PC-3 (cell line): ENCODE measurements at regions not wholly inside any gene's neighbourhood (a gene's known extent, or its start where the extent isn't known, plus 50 kb on each side); places are given as distances from the start of the nearest gene placed in this dataset.

Experiments used
- ATAC-seq: fragments of 200-7000 bp; cut with Tn5 transposase; 2 replicates; pipeline ENCODE4 v1.9.1; 2020; ENCODE audit warnings: mild to moderate bottlenecking, moderate library complexity
- BruUV-seq: library from RNA; stranded (reverse); fragments of 400-500 nt; replicated peaks from 2 replicates; lab custom pipeline; 2021; lab: Mats Ljungman, UMichigan
- CTCF ChIA-PET: fragments of 300-600 bp; sonication (Branson Sonifier 250); formaldehyde crosslinking; loops from one replicate; lab custom pipeline; 2022; ENCODE audit warnings: antibody characterized with exemption; lab: Charles Lee
- POLR2A ChIA-PET: fragments of 300-600 bp; sonication (Branson Sonifier 250); formaldehyde crosslinking; loops from one replicate; lab custom pipeline; 2022; ENCODE audit warnings: antibody characterized with exemption; ENCODE audit not compliant: unreplicated experiment; lab: Charles Lee
- DNase-seq: peaks from one replicate; pipeline ENCODE4 v3.0.0-alpha.2; 2015
- H2AFZ ChIP-seq: fragments of 300-600 bp; sonication (generic); 2 replicates; pipeline ENCODE4 v1.6.0; 2016; ENCODE audit warnings: antibody characterized with exemption, low read length
- H3F3A ChIP-seq: fragments of 300-600 bp; sonication (generic); one replicate; pipeline ENCODE4 v1.6.0; 2017; ENCODE audit warnings: antibody characterized with exemption, low read length, control low read depth, mild to moderate bottlenecking; ENCODE audit not compliant: unreplicated experiment
- H3K27ac ChIP-seq: fragments of 300-600 bp; sonication (generic); 2 replicates; pipeline ENCODE4 v1.5.1; 2016; ENCODE audit warnings: mild to moderate bottlenecking, low read length
- H3K27me3 ChIP-seq: fragments of 300-600 bp; sonication (generic); 2 replicates; pipeline ENCODE4 v1.6.1; 2016; ENCODE audit warnings: low read length, mixed read lengths
- H3K36me3 ChIP-seq: fragments of 300-600 bp; sonication (generic); 2 replicates; pipeline ENCODE4 v1.6.1; 2016; ENCODE audit warnings: low read depth, mixed run types, low read length, mixed read lengths
- H3K4me1 ChIP-seq: fragments of 300-600 bp; sonication (generic); 2 replicates; pipeline ENCODE4 v1.5.1; 2016; ENCODE audit warnings: low read length; ENCODE audit not compliant: insufficient read depth
- H3K4me2 ChIP-seq: fragments of 300-600 bp; sonication (generic); 2 replicates; pipeline ENCODE4 v1.6.0; 2016; ENCODE audit warnings: low read length
- H3K4me3 ChIP-seq: fragments of 300-600 bp; sonication (generic); 2 replicates; pipeline ENCODE4 v1.5.1; 2016; ENCODE audit warnings: mild to moderate bottlenecking, low read length, mixed read lengths
- H3K79me2 ChIP-seq: fragments of 300-600 bp; sonication (generic); 2 replicates; pipeline ENCODE4 v1.6.1; 2017; ENCODE audit warnings: low read length, mixed read lengths
- H3K9ac ChIP-seq: fragments of 300-600 bp; sonication (generic); 2 replicates; pipeline ENCODE4 v1.6.0; 2016; ENCODE audit warnings: mild to moderate bottlenecking, low read length
- H3K9me2 ChIP-seq: fragments of 300-600 bp; sonication (generic); replicated peaks from 2 replicates; pipeline ENCODE4 v1.6.1; 2016; ENCODE audit warnings: mixed run types, low read length, mixed read lengths
- H3K9me3 ChIP-seq: fragments of 300-600 bp; sonication (generic); 2 replicates; pipeline ENCODE4 v1.6.1; 2016; ENCODE audit warnings: low read length, mixed read lengths
- H4K20me1 ChIP-seq: fragments of 300-600 bp; sonication (generic); 2 replicates; pipeline ENCODE4 v1.6.1; 2016; ENCODE audit warnings: low read length, mixed read lengths
- EZH2 ChIP-seq: fragments of 300-600 bp; sonication (generic); IDR thresholded peaks from one replicate; pipeline ENCODE4 v1.6.1; 2017; ENCODE audit warnings: antibody characterized with exemption, mild to moderate bottlenecking, low read length; ENCODE audit not compliant: unreplicated experiment
- EZH2phosphoT487 ChIP-seq: fragments of 300-600 bp; sonication (generic); IDR thresholded peaks from 2 replicates; pipeline ENCODE4 v1.6.1; 2018; ENCODE audit warnings: mild to moderate bottlenecking, antibody characterized with exemption, low read length, borderline replicate concordance
- intact Hi-C: fragments of 100-400 bp; cut with micrococcal nuclease; formaldehyde crosslinking; loops from 2 replicates; pipeline ENCODE4 v1.9.0; 2023
- TF ChIP-seq, protein P1 (sequence below): fragments of 300-600 bp; sonication (generic); conservative IDR thresholded peaks from 2 replicates; pipeline ENCODE4 v1.5.1; 2017; ENCODE audit warnings: antibody characterized with exemption, low read depth, mild to moderate bottlenecking, low read length

DNA sequence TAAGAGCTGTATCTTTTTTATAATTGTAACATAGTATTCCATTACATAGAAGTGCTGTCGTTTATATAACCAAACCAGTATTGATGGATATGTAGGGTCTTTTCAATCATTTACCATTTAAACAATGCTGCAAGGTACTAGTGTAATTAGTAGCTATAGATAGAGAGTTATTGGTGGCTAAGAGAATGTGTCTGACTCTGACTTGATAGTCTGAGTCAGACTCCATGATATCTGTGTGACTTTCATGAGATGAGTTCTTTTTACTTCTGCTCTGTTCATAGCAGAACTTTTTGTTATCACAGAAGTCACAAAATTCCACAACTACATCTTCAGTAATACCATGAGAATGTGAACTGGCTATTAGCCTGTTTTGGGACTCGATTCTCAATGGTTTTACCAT lies 150.6 kb downstream of the FHIP1A start:
- H3K9ac ChIP-seq, result no peak overlapping the region
- ChIA-PET CTCF (no interaction called here), POLR2A (no interaction called here)
- no peak for ATAC-seq
- no peak overlapping the region for H3K4me3 ChIP-seq
- no peak overlapping the region for H3K27ac ChIP-seq
- H3K27me3 ChIP-seq, result no peaks in the 10 kb centered on the region
- no peaks in the 10 kb centered on the region for H4K20me1 ChIP-seq
- no peaks in the 10 kb centered on the region for H3K9me3 ChIP-seq
- H3K4me1 ChIP-seq, result no peaks in the 10 kb centered on the region
- TF ChIP-seq EZH2 (no peak), EZH2phosphoT487 (no peak)
- TF ChIP-seq, protein P1, sequence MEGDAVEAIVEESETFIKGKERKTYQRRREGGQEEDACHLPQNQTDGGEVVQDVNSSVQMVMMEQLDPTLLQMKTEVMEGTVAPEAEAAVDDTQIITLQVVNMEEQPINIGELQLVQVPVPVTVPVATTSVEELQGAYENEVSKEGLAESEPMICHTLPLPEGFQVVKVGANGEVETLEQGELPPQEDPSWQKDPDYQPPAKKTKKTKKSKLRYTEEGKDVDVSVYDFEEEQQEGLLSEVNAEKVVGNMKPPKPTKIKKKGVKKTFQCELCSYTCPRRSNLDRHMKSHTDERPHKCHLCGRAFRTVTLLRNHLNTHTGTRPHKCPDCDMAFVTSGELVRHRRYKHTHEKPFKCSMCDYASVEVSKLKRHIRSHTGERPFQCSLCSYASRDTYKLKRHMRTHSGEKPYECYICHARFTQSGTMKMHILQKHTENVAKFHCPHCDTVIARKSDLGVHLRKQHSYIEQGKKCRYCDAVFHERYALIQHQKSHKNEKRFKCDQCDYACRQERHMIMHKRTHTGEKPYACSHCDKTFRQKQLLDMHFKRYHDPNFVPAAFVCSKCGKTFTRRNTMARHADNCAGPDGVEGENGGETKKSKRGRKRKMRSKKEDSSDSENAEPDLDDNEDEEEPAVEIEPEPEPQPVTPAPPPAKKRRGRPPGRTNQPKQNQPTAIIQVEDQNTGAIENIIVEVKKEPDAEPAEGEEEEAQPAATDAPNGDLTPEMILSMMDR, result no peak
- BruUV-seq, result no TSS peak
- no peaks in the 10 kb centered on the region for H3K36me3 ChIP-seq
- H3K79me2 ChIP-seq, result no peaks in the 10 kb centered on the region
- no peak overlapping the region for H2AFZ ChIP-seq
- H3K9me2 ChIP-seq, result no peaks in the 10 kb centered on the region
- no peaks in the 10 kb centered on the region for H3F3A ChIP-seq
- H3K4me2 ChIP-seq, result no peak overlapping the region
- intact Hi-C loops, result no loop called here
- DNase-seq, result no peak

DNA sequence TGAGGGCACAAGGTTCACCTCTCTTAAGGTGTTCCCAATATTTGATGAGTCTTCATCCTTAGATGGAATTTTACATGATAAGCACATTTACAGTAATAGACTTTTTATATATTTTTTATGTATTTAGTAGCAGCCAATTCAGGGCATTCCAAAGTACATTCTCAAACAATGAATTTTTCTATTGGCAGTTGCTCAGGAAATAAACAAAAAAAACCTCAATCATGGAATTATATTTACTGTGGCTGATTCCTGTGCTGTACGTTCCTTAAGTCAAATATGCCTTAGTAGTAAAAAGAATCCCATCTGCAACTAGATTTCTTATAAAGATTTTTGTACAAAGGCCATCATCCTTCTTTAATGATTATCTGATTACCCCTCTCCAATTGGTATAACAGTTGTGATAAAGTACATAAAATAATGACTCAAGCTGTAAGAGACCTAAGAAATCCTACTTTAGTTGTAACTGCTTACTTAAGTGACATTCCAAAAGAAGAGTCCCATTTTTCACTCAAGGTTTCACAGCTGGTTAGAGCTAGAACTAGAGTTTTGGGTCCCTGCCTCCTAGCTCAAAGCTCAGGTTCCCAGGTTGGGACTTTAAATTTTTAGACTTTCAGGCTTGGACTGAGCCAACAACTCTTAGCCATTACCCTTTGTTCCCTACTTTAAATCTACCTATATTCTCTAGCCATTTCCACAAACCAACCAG lies 152.7 kb downstream of the FHIP1A start:
- CTCF ChIA-PET, result no interaction called here
- Histone ChIP-seq H3K9ac (no peak overlapping the region), H3K9me3 (no peaks in the 10 kb centered on the region), H3K4me2 (no peak overlapping the region), H3K4me1 (no peaks in the 10 kb centered on the region), H3K79me2 (no peaks in the 10 kb centered on the region), H4K20me1 (no peaks in the 10 kb centered on the region), H3F3A (no peaks in the 10 kb centered on the region), H3K9me2 (no peaks in the 10 kb centered on the region), H3K4me3 (no peak overlapping the region), H2AFZ (no peak overlapping the region), H3K27me3 (no peaks in the 10 kb centered on the region), H3K27ac (no peak overlapping the region), H3K36me3 (no peaks in the 10 kb centered on the region)
- peak; percentile 14 for DNase-seq
- peak; percentile 76 for ATAC-seq
- TF ChIP-seq EZH2 (no peak), EZH2phosphoT487 (no peak)
- TF ChIP-seq, protein P1, result no peak
- POLR2A ChIA-PET, result no interaction called here
- BruUV-seq, result no TSS peak
- intact Hi-C loops, result no loop called here

GRCh38 chr4:151563194-151563593 lies 154.2 kb downstream of the FHIP1A start:
- POLR2A ChIA-PET, result no interaction called here

More at GRCh38 chr4:151563194-151563593, 154.2 kb downstream of the FHIP1A start:
- CTCF ChIA-PET, result no interaction called here
- no peak overlapping the region for H2AFZ ChIP-seq
- no peak overlapping the region for H3K9ac ChIP-seq
- no peaks in the 10 kb centered on the region for H3K9me2 ChIP-seq
- H3K4me3 ChIP-seq, result no peak overlapping the region
- no peak for ATAC-seq
- H3K4me2 ChIP-seq, result no peak overlapping the region
- no peaks in the 10 kb centered on the region for H3K36me3 ChIP-seq
- no peaks in the 10 kb centered on the region for H3K27me3 ChIP-seq
- no peaks in the 10 kb centered on the region for H3K9me3 ChIP-seq
- peak; percentile 22 for DNase-seq
- no peak overlapping the region for H3K27ac ChIP-seq
- intact Hi-C loops, result no loop called here
- no peaks in the 10 kb centered on the region for H3K4me1 ChIP-seq
- no peaks in the 10 kb centered on the region for H3F3A ChIP-seq
- BruUV-seq, result no TSS peak
- no peaks in the 10 kb centered on the region for H4K20me1 ChIP-seq
- no peaks in the 10 kb centered on the region for H3K79me2 ChIP-seq
- TF ChIP-seq, protein P1, result no peak
- no peak for TF ChIP-seq EZH2
- TF ChIP-seq EZH2phosphoT487, result no peak
